HCEC 1CT (cell line): ENCODE measurements at regions not wholly inside any gene's neighbourhood (a gene's known extent, or its start where the extent isn't known, plus 50 kb on each side); places are given as distances from the start of the nearest gene placed in this dataset.

Experiments used
- DNase-seq: peaks from one replicate; pipeline ENCODE4 v3.0.0-alpha.2; 2017

GRCh38 chr1:39109644-39110043 lies 83.5 kb downstream of the NDUFS5 start:
- DNase-seq: no peak

GRCh38 chr1:39110325-39110851 lies 84.2 kb downstream of the NDUFS5 start:
- DNase-seq: peak; percentile 80

DNA sequence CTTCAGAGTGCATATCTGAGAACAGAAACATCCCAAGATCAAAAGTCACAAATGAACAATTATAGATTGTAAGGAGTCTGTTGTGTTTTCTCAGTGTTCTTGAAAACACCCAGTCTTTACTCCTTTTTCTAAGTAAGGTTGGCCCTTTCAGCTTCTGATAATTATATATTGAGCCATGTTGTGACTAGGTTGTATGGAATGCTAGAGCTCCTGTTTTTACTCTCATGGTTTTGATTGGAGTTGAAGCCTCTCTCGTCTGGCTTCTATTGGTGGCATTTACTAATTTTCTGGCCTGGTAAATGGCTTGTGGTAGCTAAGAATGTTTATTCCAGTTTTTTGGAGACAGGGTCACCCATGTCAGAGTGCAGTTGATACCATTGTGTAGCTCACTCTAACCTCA lies 84.7 kb downstream of the NDUFS5 start:
- DNase-seq: peak; percentile 72

- no peak for DNase-seq
Observed at GRCh38 chr1:39113109-39113743, 87.1 kb downstream of the NDUFS5 start.

DNA sequence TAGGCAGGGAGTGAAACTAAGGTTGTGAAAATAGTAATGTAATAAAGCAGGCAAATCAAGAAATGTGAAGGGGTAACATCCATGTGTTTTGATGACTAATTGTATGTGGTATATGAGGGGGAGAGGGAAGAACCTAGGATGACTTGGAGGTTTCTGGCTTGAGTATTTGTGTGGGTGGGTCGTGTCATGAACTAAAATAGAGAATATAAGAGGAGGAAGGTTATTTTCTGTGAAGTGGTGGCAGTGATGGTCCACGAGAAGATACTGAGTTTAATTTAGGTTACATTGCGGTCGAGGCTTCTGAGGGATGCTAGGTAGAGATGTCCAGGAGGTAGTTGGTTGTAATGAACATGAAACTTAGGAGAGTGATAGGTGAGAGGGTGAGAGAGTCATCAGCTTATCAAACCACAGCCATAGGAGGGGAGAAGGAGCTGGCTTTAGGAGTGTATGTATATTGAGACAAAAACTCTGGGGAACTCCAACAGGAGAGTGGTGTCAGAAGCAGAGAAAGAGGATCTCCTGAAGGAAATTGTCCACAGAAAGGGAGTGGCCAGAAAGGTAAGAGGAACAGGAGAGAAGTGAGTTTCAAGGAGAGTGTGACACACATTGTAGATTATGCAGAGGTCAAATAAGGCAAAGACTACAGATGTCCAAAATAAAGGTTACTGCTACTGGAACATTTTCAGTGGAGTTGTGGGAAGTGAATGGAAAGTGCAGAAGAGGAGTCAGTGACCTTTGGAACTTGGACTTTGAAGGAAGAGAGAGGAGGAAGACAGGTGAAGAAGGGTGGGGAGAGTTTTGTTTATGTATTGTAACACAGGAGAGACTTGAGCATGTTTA lies 89.0 kb upstream of the MACF1 start:
- DNase-seq: peak; percentile 67

DNA sequence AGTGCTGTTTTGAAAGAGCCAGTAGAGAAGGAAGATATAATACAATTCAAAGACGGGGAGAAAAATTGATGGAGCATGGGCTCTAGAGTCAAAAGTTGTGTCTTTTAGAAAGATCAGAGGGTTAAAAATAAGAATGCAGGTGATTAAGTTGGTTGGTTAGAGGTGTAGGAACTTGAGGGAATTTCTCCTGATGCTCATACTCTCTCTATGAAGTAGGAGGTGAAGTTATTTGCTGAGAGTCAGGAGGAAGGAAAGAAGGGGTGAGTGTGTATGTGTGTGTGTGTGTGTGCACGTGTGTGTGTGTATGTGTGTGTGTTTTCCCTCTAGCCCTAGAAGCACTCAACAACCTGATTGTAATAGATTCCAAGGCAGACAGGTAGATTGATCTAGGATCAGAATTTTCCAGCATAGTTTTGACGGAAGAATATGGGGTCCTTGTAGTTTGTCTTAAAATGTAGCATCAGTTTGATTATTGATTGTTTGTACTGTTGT lies 88.3 kb upstream of the MACF1 start:
- no peak for DNase-seq

DNA sequence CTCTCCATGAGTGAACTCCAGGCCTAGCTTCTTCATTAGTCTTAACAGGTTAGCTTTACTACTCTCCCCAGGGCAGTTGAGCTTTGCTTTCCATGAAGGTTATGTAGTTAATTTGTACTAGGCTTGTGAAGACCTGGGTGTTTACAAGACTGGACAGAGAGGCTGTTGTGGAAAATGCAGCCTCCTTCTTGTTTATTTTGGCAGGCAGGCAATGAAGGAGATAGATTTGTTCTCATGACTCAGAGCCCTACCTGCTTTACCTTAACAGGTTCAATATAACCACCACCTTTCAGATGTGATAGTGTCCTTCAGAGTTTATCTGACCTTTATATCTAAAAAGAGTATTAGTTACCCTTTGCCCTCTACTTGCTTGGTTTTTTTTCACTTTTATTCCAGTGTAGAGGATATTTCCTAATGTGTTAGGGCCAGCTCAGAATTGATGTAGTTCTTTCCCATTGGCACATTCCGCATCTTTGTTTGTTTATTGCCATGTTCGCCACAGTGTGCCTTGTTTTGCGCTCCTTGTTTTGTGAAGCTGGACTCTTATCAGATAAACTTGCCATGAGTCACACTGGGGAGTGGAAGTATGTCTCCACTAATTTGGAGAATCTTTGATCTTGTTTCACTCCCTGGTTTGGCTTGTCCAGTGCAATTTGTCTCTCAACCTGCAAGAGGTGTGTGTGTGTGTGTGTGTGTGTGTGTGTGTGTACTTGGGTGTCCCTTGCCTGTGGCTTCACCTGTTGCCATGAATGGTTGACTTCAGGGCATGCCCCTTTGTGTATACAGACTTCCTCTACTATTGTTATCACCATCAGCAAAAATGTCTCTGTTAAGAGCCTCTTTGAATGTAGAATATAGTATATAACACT lies 87.4 kb upstream of the MACF1 start:
- DNase-seq: peak; percentile 21

GRCh38 chr1:39117899-39118450 lies 86.5 kb upstream of the MACF1 start:
- no peak for DNase-seq

GRCh38 chr1:39122056-39122455 lies 82.4 kb upstream of the MACF1 start:
- DNase-seq: no peak

DNA sequence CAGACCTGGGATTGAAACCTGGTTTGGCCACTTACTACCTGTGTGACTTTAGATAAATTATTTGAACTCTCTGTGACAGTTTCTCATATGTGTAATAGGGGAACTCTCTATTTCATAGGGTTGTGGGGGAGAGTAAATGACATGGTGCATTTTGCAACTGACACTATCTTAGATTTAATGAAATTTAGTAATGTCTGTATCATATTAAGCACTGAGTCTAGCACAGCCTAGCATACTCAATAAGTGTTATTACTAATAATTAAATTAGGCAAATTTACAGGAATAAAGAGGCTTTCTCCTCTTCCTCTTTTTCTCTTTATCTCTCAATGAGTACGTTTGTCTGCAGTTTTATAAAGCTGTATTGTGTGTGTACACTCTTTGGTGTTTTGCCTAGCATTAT lies 80.2 kb upstream of the MACF1 start:
- no peak for DNase-seq

DNA sequence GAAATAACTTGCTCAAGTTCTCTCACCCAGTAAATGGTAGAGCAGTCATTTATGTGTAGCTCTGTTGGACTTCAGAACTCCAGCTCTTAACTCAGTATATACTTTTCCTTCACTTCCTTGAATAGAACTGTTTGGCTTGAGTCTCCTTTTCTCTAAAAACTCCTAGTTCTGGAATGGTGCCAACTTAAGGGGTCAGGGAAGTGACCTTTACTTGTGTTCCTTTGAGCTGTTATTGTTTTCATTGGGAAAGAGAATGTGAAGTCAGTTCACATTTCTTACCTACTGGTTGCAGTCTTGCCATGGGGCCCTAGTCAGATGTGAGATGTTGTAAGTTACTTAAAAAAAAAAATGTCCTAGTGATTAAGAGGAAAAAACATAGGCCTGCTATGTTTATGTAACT lies 77.0 kb upstream of the MACF1 start:
- peak; percentile 66 for DNase-seq

GRCh38 chr1:39128126-39128525 lies 76.4 kb upstream of the MACF1 start:
- no peak for DNase-seq

- DNase-seq: no peak
Observed at GRCh38 chr1:39128959-39129358, 75.5 kb upstream of the MACF1 start.

DNA sequence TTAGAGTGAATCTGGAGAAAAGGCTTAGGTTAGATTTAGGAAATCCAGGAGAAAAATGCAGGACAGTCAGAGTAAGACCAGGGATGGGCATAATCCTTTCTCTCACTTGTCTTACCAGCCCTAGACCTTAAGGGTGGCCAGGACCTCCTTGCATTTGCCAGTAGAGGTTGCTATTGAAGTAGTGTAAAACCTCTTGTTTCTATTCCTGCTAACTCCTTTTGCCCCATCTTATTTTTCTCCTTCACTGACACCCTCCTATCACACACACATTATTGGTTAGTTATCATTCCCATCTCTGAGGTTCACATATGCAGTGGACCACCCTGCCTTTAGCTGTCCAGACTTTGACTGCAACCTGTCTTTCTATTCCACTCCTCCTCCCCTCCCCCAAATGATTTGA lies 75.0 kb upstream of the MACF1 start:
- DNase-seq: peak; percentile 42

DNA sequence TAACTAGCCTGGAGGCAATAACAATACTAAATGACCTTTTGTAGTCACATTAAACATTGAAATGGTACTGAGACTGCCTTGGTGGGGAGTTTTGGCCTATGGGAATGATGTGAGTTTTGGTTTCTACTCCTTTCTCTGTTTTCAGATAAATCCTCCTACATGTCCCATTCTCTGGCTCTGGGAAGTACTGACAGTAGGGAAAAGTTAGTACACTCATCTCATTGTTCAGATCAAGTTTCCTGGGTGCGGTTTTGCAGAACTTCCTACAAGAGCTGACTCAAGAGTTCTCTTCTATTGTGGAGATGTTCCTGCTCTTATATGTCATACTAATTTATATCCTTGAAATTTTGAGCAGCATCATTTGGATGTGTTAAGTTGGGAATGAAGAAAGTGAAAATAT lies 74.2 kb upstream of the MACF1 start:
- DNase-seq: peak; percentile 91

GRCh38 chr1:39131940-39132339 lies 72.6 kb upstream of the MACF1 start:
- DNase-seq: no peak

DNA sequence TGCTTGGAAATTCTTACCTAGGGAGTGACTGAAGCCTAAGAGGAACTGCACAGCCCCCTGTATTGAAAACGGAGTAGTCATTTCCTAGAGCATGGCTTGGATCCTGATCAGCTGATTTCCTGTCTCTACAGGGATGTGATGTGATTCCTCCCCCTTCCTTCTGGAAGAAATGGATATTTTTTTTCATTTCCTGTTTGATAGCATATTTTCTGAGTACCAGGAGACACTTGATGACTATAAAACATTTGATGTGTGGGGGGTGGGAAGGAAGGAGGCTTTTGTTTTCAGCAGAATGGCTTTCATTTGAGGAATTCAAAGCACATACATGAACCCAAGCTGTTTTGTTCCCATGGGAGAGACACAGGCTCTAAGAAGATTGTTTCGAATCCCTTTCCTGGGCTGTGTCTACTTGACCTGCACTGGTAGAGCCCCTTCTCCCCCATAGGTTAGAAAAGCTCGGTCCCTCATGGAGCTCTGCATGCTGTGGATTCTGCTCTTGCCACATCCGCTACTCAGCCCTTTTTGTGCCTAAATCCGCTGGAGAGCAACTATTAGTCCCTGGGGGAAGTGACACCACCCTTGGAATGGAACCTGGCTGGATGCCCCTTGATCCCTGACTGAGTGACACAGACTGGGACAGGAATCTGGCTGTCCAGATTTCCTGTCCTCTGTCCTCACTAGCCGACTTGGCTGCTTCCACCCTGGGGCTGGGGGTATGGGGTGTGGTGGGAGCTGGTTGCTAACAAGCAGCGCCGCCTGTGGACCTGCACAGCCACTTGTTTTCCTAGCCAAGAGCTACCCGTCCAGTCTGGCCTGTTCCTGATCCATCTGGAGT lies 71.8 kb upstream of the MACF1 start:
- peak; percentile 74 for DNase-seq

- DNase-seq: no peak
Observed at GRCh38 chr1:39133340-39133684, 71.2 kb upstream of the MACF1 start.

- DNase-seq: no peak
Observed at GRCh38 chr1:39134768-39135333, 69.6 kb upstream of the MACF1 start.

DNA sequence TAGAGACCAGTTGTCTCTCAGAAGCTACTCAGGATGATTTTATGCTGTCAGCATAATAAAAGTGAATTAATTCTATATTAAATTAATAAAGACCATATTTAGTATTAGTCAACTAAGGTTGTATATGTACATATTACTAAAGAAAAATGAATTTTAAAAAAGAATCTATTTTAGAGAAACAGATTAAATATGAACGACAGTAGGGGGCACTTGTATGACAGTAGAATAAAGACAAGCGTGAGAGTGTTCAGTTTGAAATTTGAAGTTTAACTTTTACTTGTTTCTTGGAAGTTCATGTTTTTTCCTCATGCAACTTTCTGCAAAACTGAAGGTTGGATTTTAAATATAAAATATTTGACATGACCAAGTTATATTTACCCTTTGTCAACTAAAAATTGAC lies 67.9 kb upstream of the MACF1 start:
- DNase-seq: peak; percentile 33

DNA sequence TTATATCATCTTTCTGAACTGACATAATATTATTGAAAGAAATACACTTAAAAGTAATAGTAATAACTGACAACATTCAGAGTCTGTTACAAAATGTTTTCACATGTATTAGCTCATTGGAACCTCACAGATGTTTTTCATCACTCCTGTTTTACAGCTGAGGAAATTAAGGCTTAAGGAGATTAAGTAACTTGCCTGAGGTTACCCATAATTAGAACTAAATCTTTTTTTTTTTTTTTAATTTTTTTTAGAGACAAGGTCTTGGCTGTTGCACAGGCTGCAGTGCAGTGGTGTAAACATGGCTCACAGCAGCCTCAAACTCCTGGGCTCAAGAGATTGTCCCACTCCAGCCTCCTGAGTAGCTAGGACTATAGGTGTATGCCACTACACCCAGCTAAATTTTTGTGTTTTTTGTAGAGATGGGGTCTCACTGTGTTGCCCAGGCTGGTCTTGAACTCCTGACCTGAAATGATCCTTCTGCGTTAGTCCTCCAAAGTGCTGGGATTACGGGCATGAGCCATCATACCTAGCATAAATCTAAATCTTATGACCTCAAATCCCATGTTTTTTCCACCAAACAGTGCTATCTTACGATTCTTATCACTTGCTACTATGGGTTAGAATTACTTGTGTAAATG lies 64.7 kb upstream of the MACF1 start:
- peak; percentile 79 for DNase-seq
